ENCODE measurements at regions not wholly inside any gene's neighbourhood (a gene's known extent, or its start where the extent isn't known, plus 50 kb on each side); places are given as distances from the start of the nearest gene placed in this dataset.

DNA sequence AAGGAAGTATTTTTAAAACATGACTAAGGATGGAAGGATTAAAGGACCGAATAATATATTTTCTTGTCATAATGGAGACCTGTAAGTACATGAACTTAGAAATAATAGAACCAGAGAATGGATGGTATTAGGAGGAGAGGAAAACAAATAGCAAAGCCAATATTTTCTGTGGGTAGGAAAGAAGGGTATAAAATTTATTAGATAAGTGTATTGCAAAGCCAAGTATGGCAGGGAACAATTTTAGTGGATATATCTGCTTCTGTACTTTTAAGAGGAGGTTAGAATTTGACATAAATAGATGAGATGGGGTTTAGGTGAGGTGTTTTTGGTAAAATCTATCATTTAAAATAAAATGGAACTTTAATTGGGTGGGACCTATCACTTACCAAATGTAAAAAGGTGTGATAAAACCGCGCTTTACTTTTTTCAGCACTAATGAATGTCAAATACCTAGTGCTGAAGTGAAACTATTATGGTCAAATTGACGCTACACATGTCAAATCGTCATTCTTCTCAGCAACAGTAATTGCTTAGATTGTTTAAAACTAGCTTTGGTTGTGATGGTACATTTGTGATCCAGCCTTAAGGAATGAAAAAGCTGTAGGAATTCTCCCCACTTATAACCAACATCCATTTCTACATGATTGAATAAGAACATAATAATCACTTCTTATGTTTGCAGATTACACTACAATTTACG is 78.1 kb upstream of the ZEB2 start:
- TF ChIP-seq CTCF (IDR thresholded peaks at IDR 0.05) (no peak), POLR2A (IDR thresholded peaks at IDR 0.05) (no peak), POLR2AphosphoS5 (IDR thresholded peaks at IDR 0.05) (no peak)
